ENCODE measurements at regions not wholly inside any gene's neighbourhood (a gene's known extent, or its start where the extent isn't known, plus 50 kb on each side); places are given as distances from the start of the nearest gene placed in this dataset.

- DNase-seq (ENCODE audit: low spot score in 2 of 2) = no peak
- 92 to 94% methylated on average over 1 of the region's 1 CpG for WGBS, 2 donors
- TF ChIP-seq CTCF (IDR thresholded peaks at IDR 0.05) = no peak
- TF ChIP-seq POLR2A (IDR thresholded peaks at IDR 0.05) = no peak
- intact Hi-C loops (cut with DNase I; ENCODE audit: low total_unique reads) = no loop called here
- H3K4me3 ChIP-seq (ENCODE audit: low read depth, poor library complexity, severe bottlenecking) = no peak overlapping the region
Observed at GRCh38 chr4:153943738-153944415, 155.0 kb upstream of the SFRP2 start.

- intact Hi-C loops (cut with DNase I; ENCODE audit: low total_unique reads) = no loop called here
- H3K4me3 ChIP-seq (ENCODE audit: low read depth, poor library complexity, severe bottlenecking) = no peak overlapping the region
- 67 to 70% methylated on average over 4 of the region's 4 CpGs for WGBS, 2 donors
- DNase-seq (ENCODE audit: low spot score in 2 of 2) = no peak
- TF ChIP-seq CTCF (IDR thresholded peaks at IDR 0.05) (no peak), POLR2A (IDR thresholded peaks at IDR 0.05) (no peak)
Observed at GRCh38 chr4:153940916-153941315, 152.0 kb upstream of the SFRP2 start.

GRCh38 chr4:153939570-153939969 lies 150.7 kb upstream of the SFRP2 start:
- DNase-seq (ENCODE audit: low spot score in 2 of 2) = no peak
- no peak overlapping the region for H3K4me3 ChIP-seq (ENCODE audit: low read depth, poor library complexity, severe bottlenecking)
- intact Hi-C loops (cut with DNase I; ENCODE audit: low total_unique reads) = no loop called here
- WGBS, 2 donors = 57 to 69% methylated on average over 1 of the region's 1 CpG
- TF ChIP-seq POLR2A (IDR thresholded peaks at IDR 0.05) = no peak
- TF ChIP-seq CTCF (IDR thresholded peaks at IDR 0.05) = no peak

GRCh38 chr4:153938994-153939393 lies 150.1 kb upstream of the SFRP2 start:
- no peak for DNase-seq (ENCODE audit: low spot score in 2 of 2)
- no peak overlapping the region for H3K4me3 ChIP-seq (ENCODE audit: low read depth, poor library complexity, severe bottlenecking)
- TF ChIP-seq POLR2A (IDR thresholded peaks at IDR 0.05) (no peak), CTCF (IDR thresholded peaks at IDR 0.05) (no peak)
- intact Hi-C loops (cut with DNase I; ENCODE audit: low total_unique reads) = no loop called here
- WGBS, 2 donors = 77 to 83% methylated on average over 4 of the region's 4 CpGs

- intact Hi-C loops (cut with DNase I; ENCODE audit: low total_unique reads) = no loop called here
- 58 to 92% methylated on average over 4 of the region's 4 CpGs for WGBS, 2 donors
- TF ChIP-seq CTCF (IDR thresholded peaks at IDR 0.05) (no peak), POLR2A (IDR thresholded peaks at IDR 0.05) (no peak)
Observed at GRCh38 chr4:153937289-153937688, 148.4 kb upstream of the SFRP2 start.

GRCh38 chr4:153936121-153936520 lies 147.2 kb upstream of the SFRP2 start:
- no peak for DNase-seq (ENCODE audit: low spot score in 2 of 2)
- 68 to 81% methylated on average over 3 of the region's 3 CpGs for whole genome bisulfite sequencing, 2 donors
- no peak overlapping the region for H3K4me3 ChIP-seq (ENCODE audit: low read depth, poor library complexity, severe bottlenecking)
- intact Hi-C loops (cut with DNase I; ENCODE audit: low total_unique reads) = no loop called here
- TF ChIP-seq CTCF (IDR thresholded peaks at IDR 0.05) = no peak
- no peak for TF ChIP-seq POLR2A (IDR thresholded peaks at IDR 0.05)

More at GRCh38 chr4:153937289-153937688, 148.4 kb upstream of the SFRP2 start:
- no peak for DNase-seq (ENCODE audit: low spot score in 2 of 2)
- no peak overlapping the region for H3K4me3 ChIP-seq (ENCODE audit: low read depth, poor library complexity, severe bottlenecking)

Measured in lower leg skin (tissue), 4 donors.